Cardiac muscle cell (in vitro differentiated cells and primary cell): ENCODE measurements at regions not wholly inside any gene's neighbourhood (a gene's known extent, or its start where the extent isn't known, plus 50 kb on each side); places are given as distances from the start of the nearest gene placed in this dataset.

ENCODE experiments used
- DNase-seq, 2 donors: peaks; one replicate each; pipeline versions ENCODE4 v3.0.0 to v3.0.0-alpha.2; 2010 to 2017; ENCODE audit warnings: low read depth in 1 of 2, low spot score in 1 of 2
- H3K27ac ChIP-seq: fragments of 200-600 bp; sonication (generic); 2 replicates; pipeline ENCODE4 v1.5.1; 2016
- H3K27me3 ChIP-seq: fragments of 200-600 bp; sonication (generic); 2 replicates; pipeline ENCODE4 v1.6.0; 2016; ENCODE audit warnings: control low read depth
- H3K36me3 ChIP-seq: fragments of 200-600 bp; sonication (generic); 2 replicates; pipeline ENCODE4 v1.5.1; 2016; ENCODE audit warnings: control low read depth
- H3K4me1 ChIP-seq: fragments of 200-600 bp; sonication (generic); 2 replicates; pipeline ENCODE4 v1.8.1; 2017; ENCODE audit warnings: low read depth, mild to moderate bottlenecking, mixed run types
- H3K4me3 ChIP-seq: fragments of 200-600 bp; sonication (generic); 2 replicates; pipeline ENCODE4 v1.5.1; 2016; ENCODE audit warnings: mild to moderate bottlenecking
- H3K9me3 ChIP-seq: fragments of 200-600 bp; sonication (generic); 2 replicates; pipeline ENCODE4 v1.5.1; 2017; ENCODE audit warnings: low read depth, mild to moderate bottlenecking, control low read depth
- CTCF ChIP-seq: IDR thresholded peaks from 2 replicates; pipeline ENCODE4 v1.5.1; 2012; ENCODE audit warnings: low read depth, mild to moderate bottlenecking, low read length

GRCh38 chr15:35987056-35987455 is 441.1 kb upstream of the DPH6 start:
- Histone ChIP-seq H3K27me3 (no peaks in the 10 kb centered on the region), H3K9me3 (no peaks in the 10 kb centered on the region), H3K27ac (no peak overlapping the region), H3K4me3 (no peak overlapping the region), H3K4me1 (peaks cover 8% of the 10 kb centered on the region), H3K36me3 (no peaks in the 10 kb centered on the region)
- no peak for DNase-seq
- TF ChIP-seq CTCF = no peak

GRCh38 chr15:35991386-35991785 is 445.4 kb upstream of the DPH6 start:
- no peak for DNase-seq
- H3K4me3 ChIP-seq = no peak overlapping the region
- no peaks in the 10 kb centered on the region for H3K36me3 ChIP-seq
- H3K27me3 ChIP-seq = no peaks in the 10 kb centered on the region
- no peaks in the 10 kb centered on the region for H3K9me3 ChIP-seq
- no peak overlapping the region for H3K27ac ChIP-seq
- peaks cover 8% of the 10 kb centered on the region for H3K4me1 ChIP-seq
- TF ChIP-seq CTCF = no peak

- no peak for TF ChIP-seq CTCF
- Histone ChIP-seq H3K36me3 (no peaks in the 10 kb centered on the region), H3K9me3 (no peaks in the 10 kb centered on the region), H3K27me3 (no peaks in the 10 kb centered on the region), H3K4me3 (no peak overlapping the region), H3K27ac (no peak overlapping the region), H3K4me1 (peaks cover 7% of the 10 kb centered on the region)
- DNase-seq = no peak
Measured at GRCh38 chr15:35992791-35993190, 446.8 kb upstream of the DPH6 start.

DNA sequence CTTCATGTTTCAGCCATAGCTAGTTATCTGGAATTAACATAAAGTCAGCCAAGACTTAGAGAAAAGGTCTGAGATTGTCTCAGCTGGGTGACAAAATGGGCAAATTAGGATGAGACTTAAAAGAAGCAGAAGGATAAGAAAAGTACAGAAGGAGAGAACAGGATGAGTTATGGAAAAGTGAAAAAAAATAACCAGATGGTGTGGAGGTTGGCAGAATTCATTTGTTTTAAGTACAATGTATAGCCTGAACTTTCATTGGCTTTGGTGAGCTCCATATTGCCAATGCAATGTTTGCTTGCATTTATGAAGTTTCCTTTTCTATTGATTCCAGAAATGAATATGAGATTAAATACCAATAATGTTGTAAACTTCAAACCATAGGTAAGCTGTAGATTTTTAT is 447.2 kb upstream of the DPH6 start:
- H3K9me3 ChIP-seq = no peaks in the 10 kb centered on the region
- H3K4me1 ChIP-seq = peaks cover 3% of the 10 kb centered on the region
- no peak overlapping the region for H3K27ac ChIP-seq
- H3K4me3 ChIP-seq = no peak overlapping the region
- no peak for DNase-seq
- no peaks in the 10 kb centered on the region for H3K36me3 ChIP-seq
- no peaks in the 10 kb centered on the region for H3K27me3 ChIP-seq
- TF ChIP-seq CTCF = no peak

GRCh38 chr15:35994876-35995275 is 448.9 kb upstream of the DPH6 start:
- no peak for TF ChIP-seq CTCF
- DNase-seq = no peak
- no peaks in the 10 kb centered on the region for H3K9me3 ChIP-seq

More at GRCh38 chr15:35994876-35995275, 448.9 kb upstream of the DPH6 start:
- H3K27me3 ChIP-seq = no peaks in the 10 kb centered on the region
- H3K27ac ChIP-seq = no peak overlapping the region
- no peaks in the 10 kb centered on the region for H3K36me3 ChIP-seq
- H3K4me3 ChIP-seq = no peak overlapping the region
- no peaks in the 10 kb centered on the region for H3K4me1 ChIP-seq
